DMS53 (cell line): ENCODE measurements at regions not wholly inside any gene's neighbourhood (a gene's known extent, or its start where the extent isn't known, plus 50 kb on each side); places are given as distances from the start of the nearest gene placed in this dataset.

Source experiments
- DNase-seq: peaks from one replicate; lab custom pipeline; 2025; lab: John Stamatoyannopoulos, UW

- peak; percentile 23 for DNase-seq
Observed at GRCh38 chr4:23660865-23661264, 229.0 kb downstream of the PPARGC1A start.

- no peak for DNase-seq
Observed at GRCh38 chr4:23654791-23655190, 235.1 kb downstream of the PPARGC1A start.

DNA sequence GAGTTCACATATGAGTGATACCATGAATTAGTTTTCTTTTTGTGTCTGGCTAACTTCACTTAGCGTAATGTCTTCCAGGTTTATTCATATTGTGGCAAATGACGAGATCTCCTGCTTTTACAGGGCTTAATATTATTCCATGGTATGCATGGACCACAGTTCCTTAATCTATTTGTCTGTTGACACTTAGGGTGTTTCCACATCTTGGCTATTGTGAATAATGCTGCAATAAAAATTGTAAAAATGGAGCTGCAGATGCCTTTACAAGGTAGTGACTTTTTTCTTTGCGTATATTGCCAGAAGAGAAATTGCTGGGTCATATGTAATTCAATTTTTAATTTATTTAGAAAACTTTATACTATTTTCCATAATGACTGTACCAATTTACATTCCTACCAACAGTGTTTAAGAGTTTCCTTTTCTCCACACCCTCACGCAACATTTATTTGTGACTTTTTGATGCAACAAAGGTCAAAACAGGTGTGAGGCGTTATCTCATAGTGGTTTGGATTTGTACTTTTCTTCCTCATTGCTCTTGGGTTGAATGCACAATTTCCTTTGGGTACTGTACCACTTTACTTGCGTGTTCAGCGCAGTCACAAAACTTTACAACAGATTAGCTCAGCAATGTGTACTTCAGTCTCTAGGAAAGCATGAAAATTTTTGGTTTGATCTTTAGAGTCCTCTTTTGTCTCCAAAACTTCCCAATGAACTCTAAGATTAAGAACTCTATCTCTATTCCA is 240.8 kb downstream of the PPARGC1A start:
- no peak for DNase-seq

- no peak for DNase-seq
Observed at GRCh38 chr4:23635468-23635867, 254.4 kb downstream of the PPARGC1A start.

DNA sequence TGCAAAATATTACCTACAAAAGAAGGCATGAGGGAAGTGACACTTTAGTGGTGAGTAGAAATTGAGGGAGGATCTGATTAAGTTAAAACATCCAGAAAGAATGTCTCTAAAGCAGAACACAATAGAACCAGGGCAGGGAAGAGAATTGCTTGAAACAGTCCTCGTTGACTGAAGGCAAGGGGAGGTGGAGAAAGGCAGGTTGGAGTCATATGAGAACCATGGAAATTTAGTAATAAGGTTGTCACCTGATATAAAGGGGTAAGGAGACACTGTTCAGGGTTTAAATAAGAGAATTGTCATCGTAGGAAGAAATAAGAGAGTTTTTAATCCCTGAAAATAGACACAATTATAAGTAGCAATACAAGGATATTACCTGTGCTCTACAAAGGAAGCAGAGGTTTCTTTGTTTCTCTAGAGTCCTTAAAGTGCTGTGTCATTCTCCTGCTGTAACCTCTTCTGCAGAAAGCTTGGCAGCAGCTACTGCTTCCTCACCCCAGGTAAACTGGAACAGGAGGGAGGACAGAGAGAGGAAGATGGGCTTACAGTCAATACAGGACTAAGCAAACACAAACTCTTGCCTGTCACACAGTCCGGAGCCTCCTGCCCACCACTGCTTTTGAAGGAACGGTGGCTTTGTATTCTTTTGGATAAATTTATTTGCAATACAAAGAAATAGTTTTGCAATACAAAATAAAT is 258.4 kb downstream of the PPARGC1A start:
- peak; percentile 90 for DNase-seq

GRCh38 chr4:23630110-23630509 is 259.7 kb downstream of the PPARGC1A start:
- no peak for DNase-seq

GRCh38 chr4:23629421-23629820 is 260.4 kb downstream of the PPARGC1A start:
- no peak for DNase-seq

DNA sequence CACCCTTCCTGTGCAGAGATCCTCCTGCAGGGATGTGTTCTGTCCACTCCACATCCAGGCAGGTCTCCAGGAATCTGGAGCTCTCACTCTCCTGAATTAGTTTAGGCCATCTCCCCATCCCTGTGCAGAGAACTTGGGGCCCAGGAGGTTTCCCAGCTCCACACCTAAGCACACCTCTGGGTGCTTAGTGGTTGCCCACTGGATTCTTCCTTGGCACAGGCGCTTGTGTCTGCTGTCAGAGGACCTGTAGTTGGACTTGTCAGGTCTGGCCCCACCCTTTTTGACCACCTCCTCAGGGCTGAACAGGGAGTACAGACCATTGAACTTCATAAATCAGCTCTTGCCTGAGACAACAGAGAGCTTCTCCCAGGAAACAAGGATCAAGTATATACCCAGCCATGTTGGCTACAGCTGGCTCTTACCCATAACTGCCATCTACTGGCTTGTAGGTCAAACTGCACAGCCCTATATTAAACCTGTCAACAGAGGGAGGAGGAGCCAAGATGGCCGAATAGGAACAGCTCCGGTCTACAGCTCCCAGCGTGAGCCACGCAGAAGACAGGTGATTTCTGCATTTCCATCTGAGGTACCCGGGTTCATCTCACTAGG is 275.5 kb downstream of the PPARGC1A start:
- peak; percentile 96 for DNase-seq

GRCh38 chr4:23613782-23614181 is 276.1 kb downstream of the PPARGC1A start:
- no peak for DNase-seq

DNA sequence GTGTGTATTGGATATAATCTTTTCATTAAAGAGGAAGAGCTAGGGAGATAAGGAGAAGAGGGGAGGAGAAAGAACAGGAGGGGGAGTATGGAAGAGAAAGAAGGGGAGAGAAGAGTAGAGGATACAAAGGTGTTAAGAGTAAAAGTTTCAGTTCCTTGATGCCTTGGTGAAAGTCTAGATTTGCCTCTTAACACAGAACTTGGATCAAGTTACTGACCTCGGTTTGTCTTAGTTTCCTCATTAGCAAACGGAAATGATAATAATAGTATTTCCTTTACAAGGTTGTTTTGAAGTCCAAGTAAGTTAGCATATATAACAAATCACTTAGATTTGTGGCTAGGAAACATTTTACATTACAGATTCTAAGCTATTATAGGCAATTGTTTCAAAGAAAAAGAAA is 287.1 kb downstream of the PPARGC1A start:
- DNase-seq = no peak

DNA sequence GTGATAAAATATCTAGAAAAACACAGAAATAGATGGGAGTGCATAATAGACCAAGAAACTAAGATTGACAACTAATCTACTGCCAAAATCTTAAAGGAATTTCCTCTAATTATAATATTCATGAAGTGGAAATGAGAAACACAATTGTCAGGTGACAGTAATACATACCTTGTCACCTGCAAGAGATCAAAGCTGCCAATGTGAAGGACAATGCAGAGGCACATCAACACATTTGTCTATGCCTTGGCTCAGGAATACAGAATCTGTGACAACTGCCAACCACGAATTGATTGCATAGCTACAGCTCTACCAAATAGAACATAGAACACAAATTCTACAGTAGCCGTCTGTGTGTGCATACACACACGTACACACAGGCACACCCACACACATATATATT is 295.7 kb downstream of the PPARGC1A start:
- DNase-seq = no peak

GRCh38 chr4:23590431-23590830 is 299.4 kb downstream of the PPARGC1A start:
- DNase-seq = no peak

- no peak for DNase-seq
Observed at GRCh38 chr4:23584024-23584423, 305.8 kb downstream of the PPARGC1A start.

- no peak for DNase-seq
Observed at GRCh38 chr4:23582671-23583070, 307.2 kb downstream of the PPARGC1A start.

- no peak for DNase-seq
Observed at GRCh38 chr4:23579166-23579565, 310.7 kb downstream of the PPARGC1A start.

- DNase-seq = no peak
Observed at GRCh38 chr4:23577398-23577797, 312.4 kb downstream of the PPARGC1A start.

GRCh38 chr4:23572382-23572781 is 317.5 kb downstream of the PPARGC1A start:
- DNase-seq = no peak

DNA sequence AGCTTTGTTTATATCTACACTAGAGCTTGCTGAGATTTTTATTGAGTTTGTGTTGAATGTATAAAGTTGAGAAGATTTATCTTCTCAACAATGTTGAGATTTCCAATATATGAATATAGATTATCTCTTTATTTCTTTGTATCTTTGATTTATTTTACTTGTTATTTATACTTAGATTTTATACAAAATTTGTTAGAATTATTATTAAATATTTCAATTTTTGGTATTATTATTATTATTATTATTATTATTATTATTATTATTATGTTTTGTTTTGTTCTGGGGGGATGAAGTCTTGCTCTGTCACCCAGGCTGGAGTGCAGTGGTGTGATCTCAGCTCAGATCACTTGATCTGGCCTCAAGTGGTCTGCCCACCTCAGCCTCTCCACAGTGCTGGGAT is 322.5 kb downstream of the PPARGC1A start:
- DNase-seq = no peak

DNA sequence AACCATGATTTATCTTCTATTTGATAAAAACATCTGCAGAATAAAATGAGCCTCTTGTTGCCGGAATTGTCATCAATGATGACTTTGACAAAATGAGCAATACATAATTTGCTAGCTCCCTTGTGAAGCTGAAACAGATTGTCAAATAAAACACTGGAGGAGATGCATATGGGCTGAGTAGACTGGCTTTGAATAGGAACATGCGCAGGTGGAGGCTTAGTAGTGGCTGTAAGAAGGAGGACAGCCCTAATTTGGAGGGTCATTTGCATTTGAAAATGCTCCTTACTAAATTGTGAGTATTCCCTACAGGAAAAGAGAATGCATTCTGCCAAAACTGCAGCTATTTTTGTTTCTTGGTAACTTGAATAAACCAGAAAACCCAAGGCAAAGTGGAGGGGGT is 329.1 kb downstream of the PPARGC1A start:
- no peak for DNase-seq

DNA sequence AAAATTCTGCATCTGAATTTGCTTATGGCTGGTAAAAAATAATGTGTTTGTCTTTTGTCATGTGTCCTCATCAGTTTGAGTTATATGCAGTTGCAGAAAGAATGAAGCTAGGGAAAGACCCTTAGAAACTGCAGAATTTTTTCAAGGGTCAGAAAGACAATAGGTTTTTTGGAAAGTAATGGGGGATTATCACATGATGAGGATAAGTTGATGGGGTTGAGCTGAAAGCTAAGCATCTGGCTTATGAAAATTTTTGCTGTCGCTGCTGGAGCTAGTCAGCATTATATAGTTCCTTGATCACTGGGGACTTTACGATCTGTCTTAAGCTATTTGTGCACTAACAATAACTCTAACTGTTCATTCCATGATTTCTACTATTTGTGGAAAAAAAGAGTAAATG is 331.7 kb downstream of the PPARGC1A start:
- no peak for DNase-seq

- no peak for DNase-seq
Observed at GRCh38 chr4:23547601-23548000, 342.2 kb downstream of the PPARGC1A start.

GRCh38 chr4:23547096-23547495 is 342.8 kb downstream of the PPARGC1A start:
- no peak for DNase-seq

DNA sequence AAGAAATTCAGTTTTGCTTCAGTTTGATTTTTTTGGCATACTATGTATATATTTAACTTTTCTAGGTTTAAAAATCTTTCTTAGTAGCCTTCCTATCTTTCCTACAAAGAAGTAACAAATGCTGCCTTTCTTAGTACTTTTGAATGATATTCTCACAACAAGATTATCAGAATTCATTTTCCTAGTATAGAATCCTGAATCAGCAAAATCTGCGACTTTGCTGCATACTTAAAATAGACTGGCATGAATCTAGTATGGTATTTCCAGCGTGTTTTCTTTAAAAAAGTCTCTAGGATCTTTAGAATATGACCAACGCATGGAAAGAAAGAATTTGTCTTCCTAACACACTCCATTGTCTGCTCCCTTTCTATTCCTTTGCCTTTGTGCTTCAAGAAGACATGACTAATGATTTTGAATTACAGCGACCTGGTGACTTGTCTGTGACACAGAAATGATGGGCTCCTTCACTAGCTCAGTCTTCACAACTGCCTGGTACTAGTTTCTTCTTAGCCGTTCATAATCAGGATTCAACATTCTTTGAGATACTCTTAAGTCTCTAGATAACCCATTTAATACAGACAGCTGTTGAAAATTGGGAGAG is 349.8 kb downstream of the PPARGC1A start:
- no peak for DNase-seq
